HG03045 (cell line): ENCODE measurements at regions not wholly inside any gene's neighbourhood (a gene's known extent, or its start where the extent isn't known, plus 50 kb on each side); places are given as distances from the start of the nearest gene placed in this dataset.
"Not testable (repeated sequence)": the region's sequence is repeated elsewhere in the genome, so short reads cannot be mapped to it uniquely, and the experiment has no call there.

ENCODE experiments used
- ATAC-seq: cut with Tn5 transposase; IDR thresholded peaks from one replicate; pipeline ENCODE4 v1.9.1; 2021; ENCODE audit warnings: mild to moderate bottlenecking, moderate library complexity; ENCODE audit not compliant: unreplicated experiment

DNA sequence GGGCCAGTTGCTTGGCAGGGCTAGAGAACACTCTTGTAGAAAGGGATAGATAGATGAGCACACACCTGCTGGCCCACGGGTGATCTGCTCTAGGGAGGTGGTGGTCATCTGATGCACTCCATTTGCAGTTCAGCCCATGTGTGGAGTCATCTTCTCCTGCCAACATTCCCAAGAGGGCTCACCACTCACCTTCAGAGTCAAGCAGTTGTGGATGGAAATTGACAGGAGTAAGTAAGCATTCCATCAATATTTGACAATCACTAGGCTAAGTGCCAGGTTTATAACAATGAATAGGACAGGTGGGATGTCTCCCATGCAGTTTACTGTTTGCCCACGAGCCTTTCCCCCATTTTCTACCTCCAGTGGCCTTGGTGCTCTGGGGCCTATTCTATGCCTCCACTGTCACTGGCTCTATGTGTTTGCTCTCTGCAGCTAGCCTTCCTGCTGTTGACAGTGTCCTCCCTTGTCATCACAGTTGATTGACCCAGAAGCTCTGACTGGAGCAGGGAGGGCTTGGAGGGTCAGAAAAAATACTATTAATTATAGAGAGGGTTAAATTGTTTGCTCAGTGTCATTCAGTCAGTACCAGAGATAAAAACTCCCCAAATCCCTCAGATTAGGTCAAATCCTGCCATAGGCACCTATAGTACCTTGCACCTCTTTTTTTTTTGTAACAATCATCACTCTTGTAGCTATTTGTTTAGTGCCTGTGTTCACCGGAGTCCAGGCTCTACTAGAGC is 134.6 kb upstream of the PZP start:
- no peak for ATAC-seq

DNA sequence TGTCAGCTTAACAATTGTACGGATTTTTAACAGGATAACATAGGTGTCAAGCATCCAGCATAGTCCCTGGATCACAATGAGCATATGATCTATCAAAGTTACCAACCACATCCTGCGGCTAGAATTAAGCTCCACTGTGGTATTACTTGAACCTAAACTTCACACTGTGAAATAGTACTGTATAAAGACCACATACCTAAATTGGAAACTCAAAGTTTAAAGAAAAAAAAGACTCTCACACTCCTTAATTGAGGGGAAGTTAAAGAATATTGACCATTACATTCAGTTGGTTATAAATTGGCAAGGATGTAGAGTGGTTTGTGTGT is 133.0 kb upstream of the PZP start:
- no peak for ATAC-seq

DNA sequence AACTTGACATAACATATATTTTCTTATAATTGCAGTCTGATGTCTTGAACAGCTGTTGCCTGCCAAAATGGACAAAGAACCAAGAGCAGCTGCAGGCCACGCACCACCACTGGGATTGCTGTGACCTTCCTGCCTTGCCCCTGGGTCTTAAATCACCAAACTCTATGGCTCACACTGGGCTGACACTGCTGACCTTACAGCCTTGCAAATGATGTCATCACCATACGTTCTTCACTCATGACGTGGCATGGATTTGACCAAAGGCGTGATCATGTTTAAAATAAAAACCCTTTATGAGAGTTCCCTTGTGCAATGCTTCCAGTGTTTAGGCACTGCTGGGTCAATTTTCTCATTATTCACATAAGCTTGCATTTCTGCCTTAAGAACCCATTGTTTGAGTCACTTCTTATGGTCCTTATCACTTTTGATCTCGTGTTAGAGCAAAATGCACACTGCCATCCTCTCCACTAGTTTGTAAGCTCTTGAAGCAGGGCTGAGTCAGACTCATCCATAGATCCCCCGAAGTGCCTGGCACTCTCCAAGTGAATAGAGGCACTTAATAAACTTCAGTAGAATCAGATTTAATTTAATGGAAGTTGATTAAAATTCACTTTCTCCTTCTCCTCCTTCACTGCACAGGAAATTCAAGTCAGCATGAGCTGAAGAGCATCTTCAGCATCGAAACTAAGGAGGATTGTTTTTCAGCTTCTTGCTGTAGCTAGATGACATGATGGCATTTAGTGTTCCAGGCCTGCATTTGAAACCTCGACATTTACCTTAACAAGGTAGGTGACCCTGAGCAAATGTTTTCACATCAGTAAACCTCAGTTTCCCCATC is 132.4 kb upstream of the PZP start:
- no peak for ATAC-seq

DNA sequence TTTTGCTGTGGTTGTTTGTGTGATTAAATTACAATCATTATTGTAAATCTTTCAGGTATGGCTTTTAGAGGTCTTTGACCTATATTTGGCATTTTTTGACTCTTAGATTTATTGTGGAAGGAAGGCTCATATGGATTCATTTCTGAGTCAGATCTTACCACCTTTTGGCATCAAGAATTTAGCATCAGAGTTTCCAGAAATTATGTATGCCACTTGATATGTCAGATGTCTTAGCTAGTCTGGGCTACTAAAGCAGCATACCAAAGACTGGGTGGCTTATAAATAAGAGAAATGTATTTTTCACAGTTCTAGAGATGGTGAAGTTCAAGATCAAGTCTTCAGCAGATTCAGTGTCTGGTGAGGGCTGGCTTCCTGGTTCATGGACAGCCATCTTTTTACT is 129.5 kb upstream of the PZP start:
- ATAC-seq: no peak

DNA sequence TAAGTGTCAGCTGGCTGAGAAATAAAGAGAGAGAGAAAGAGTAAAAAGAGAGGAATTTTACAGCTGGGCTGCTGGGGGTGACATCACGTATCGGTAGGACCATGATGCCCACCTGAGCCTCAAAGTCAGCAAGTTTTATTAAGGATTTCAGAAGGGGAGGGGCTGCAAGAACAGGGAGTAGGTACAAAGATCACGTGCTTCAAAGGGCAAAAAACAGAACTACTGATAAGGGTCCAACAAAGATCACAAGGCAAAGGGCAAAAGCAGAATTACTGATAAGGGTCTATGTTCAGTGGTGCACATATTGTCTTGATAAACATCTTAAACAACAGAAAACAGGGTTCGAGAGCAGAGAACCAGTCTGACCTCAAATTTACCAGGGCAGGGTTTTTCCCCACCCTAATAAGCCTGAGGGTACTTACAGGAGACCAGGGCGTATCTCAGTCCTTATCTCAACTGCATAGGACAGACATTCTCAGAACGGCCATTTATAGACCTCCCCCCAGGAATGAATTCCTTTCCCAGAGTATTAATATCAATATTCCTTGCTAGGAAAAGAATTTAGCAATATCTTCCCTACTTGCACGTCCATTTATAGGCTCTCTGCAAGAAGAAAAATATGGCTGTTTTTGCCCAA is 128.3 kb upstream of the PZP start:
- ATAC-seq: not testable (repeated sequence)

DNA sequence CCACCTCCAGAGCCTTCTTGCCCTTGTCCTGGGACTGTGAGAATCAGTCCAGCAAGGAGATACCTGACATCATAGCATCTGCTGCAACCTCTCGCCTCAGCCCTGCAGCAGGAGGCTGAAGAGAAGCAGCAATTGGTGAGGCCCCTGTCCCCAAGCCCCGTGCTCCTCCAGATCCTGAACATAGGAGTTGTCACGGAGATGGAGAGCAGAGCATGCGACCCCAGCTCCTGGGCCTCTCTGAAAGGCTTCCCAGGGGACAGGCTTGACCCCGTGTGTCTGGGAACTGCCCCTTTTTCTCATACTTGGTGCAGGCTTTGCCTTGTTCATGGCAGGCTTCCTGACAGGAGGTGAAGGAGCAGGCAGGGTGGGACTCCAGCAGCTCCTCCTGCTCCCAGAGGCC is 127.7 kb upstream of the PZP start:
- ATAC-seq: no peak

DNA sequence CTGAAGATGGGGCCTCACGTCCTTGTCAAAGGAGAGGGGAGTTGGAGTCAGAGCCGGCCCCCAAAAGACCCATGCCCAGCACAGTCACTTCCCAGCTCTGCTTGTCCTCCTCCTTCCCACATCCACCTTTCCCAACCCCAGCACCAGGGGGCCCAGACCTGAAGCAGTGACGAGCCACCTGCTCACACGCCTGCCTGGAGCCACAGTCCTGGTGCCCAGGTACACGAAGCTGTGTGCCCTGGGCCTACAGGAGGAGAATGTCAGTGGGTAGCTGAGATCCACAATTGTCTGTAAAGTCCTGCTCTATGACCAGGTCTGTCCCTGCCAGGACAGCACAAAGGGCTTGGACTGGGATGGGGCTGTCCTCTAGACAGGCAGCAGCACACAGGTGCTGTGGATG is 126.8 kb upstream of the PZP start:
- ATAC-seq: no peak

DNA sequence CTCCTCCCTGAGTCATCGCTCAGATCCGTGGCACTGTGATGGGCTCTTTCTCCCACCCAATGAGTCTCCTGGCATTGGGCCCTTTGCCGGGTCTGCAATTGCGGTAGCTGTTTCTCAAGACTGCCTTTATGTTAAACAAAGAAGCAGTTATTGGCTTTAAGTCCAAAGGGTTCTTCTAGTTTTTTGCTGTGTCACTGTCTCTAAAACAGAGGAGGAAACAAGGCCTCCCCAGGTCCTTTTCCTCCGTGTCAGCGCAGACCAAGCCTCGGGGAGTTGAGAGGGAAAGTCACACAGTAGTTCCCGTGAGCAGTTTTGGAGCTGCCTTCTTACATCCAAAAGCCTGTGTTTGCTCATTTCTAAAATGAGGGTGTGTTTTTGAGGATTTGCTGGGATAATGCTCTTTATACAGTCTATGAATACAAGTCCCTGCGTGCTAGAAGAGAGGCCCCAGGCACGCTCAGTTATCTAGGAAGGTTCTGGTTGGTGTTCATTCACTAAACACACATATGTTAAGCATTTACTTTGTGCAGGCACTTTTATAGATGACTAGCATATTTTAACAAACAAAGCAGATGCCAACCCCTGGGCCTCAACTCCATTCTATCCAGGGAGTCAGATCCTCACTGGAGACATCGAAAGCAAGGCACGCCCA is 126.0 kb upstream of the PZP start:
- no peak for ATAC-seq

DNA sequence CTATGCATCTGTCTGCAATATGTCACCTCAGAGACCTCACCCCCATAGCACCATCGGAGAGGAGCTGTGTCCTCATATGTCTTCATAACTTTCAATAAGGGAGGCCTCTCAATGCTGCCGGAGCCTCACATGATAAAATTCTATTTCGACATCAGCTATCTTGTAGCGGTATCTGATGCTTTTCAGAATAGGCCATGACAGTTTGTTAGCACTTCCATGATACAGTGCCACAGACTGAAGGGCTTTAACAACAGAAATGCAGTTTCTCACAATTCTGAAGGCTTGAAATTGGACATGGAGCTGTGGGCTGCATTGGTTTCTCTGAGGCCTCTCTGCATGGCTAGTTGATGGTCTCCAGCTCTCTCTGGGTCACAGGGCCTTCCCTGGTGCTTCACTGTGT is 125.0 kb upstream of the PZP start:
- ATAC-seq: no peak

DNA sequence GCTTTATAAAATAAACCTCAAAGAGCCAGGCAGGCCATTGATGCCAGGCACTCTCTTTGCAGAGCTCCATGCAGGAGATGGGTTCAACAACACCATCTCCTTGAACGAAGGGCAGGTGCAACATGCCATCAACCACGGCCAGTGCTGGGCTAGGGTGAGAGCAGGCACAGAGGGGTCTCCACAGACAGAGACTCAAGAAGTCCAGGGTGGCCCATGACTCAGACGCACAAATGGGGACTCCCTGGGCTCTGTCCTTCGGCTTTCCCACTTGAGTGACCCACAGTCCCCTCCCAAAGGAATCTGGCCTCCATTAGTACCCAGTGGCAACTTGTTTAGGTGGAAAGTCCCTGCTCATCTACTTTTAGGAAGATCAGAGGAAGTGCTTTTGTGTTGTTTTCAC is 124.4 kb upstream of the PZP start:
- ATAC-seq: no peak

DNA sequence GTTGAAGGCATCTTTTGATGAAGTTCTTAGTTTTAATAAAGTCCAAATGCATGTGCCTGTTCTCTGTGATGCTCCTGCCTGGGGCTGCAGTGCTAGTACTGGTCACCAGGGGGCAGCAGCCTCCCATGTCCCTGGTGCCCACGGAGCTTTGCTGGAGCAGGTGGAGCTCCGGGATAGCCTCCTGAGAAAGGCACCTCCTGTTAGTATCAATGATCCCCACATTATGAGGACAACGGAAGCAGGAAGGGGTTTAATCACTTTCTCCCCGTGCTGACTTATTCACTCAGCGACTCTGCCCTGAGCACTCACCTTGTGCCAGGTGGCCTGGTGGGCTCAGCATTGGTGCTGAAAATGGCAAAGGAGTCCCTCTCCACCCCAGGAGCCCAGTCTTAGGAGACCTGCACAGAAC is 123.0 kb upstream of the PZP start:
- ATAC-seq: no peak

DNA sequence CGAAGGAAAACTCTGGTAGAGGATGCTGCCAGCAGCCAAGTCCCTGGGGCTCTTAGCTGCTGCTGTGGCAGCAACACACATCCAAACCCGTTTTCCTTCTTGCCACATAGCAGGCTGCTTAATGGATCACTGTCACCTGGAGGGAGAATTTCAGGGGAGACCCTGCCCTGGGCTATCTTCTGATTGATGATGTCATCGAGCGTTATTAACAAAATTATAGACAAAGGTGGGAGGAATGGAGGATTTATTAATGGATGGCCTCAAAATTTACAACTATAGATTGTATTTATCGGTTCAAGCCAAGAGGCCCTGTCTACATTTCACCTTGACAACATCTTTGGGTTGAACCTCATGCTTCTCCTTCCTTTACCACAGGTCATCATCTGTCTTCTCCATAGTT is 120.8 kb upstream of the PZP start:
- no peak for ATAC-seq

DNA sequence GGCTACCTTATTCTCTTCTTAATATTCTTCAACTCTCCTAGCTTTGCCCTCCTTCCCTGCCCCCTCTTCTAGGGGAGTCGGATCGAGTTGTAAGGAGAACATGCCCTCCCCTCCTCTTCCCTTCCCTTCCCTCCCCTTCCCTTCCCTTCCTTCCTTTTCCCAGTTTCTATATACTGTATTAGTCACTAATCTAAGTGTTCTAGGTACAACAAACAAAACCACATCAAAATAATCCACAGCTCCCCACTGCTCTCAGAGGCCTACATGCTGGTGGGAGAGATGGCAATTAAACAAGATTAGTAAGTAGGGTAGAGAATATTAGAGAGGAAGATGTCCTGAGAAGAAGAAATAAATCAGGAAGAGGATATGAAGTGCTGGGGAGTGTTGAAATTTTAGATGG is 119.9 kb upstream of the PZP start:
- no peak for ATAC-seq

DNA sequence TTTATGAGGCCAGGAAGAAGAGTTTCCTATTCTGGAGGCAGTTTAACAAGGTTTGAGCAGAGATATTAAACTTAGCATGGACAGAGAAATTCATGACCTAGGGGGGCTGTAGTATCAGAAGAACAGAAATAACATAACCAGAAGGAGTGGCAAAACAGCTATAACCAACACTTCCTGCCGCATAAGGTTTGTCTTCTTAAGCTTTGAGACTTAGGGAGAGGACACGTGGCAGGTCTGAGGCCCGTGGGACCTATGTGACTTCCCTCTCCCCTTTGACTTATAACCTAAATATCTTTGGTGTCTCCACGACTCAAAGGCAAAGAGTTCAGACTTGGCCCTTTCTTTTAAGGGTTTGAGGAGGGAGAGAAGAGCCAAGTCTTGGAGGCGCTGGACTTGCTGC is 119.1 kb upstream of the PZP start:
- ATAC-seq: no peak

DNA sequence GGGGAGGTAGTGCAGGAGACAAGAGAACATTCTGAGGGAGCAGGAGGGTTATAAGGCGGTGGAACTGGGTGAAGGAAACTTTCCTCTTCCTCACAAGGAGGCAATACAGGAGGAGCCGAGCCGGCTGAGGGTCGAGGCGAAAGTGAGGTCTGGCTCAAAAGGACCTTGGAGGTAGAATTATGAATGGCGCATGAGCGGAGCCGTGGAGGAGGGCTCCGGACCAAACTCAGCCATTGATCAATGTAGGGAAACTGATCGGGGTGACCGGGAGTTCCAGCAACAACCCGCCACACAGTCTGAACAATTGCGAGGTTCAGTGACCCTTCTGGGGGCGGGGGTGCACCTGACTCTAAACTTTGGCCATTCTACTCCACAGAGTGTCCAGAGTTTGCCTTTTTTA is 118.7 kb upstream of the PZP start:
- not testable (repeated sequence) for ATAC-seq

DNA sequence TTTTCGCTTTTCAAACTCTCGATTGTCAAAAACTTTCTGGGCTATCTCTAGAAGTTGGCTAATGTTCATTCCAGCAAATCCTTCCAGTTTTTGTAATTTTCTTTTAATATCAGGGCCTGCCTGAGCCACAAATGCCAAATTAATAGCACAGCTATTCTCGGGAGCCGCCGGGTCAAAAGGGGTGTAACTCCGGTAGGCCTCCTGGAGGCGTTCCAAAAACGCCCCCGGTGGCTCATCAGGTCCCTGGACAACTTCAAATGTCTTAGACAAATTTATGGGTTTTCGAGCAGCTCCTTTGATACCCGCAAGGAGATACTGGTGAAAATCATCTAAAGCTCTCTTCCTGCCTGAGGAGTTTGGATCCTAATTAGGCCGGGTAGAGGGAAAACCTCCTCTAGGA is 117.9 kb upstream of the PZP start:
- ATAC-seq: no peak

DNA sequence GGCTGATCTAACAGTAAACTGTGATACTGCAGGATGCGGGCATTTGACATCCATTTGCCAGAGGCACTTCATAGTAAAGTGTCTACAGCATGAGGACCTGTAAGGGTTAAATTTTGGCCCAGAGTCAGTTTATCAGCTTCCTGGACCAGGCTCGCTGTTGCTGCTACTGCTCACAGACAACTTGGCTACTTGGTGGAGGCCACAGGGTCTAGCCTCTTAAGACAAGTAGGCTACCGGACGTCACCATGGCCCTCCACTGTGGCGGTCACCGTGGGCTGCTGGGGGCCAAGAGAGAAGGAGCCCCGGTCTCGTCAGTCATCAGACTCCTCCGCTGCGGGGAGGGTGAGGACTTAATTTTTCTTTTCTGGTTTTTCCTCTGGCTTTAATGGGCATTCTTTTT is 117.3 kb upstream of the PZP start:
- no peak for ATAC-seq

DNA sequence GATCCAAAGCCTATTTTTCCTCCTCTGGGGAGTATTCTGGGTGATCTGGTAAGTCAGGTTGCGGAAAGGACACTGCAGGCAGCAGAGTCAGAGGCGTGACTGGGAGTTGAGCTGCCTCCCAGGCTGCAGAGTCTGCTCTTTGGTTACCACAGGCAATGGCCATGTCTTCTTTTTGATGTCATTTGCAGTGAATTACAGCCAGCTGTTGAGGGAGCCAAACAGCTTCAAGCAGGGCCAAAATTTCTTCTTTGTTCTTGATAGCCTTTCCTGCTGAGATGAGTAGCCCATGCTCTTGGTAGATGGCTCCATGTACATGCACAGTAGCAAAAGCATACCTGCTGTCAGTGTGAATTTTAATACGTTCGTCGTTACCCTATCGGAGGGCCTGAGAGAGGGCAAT is 116.6 kb upstream of the PZP start:
- ATAC-seq: no peak

DNA sequence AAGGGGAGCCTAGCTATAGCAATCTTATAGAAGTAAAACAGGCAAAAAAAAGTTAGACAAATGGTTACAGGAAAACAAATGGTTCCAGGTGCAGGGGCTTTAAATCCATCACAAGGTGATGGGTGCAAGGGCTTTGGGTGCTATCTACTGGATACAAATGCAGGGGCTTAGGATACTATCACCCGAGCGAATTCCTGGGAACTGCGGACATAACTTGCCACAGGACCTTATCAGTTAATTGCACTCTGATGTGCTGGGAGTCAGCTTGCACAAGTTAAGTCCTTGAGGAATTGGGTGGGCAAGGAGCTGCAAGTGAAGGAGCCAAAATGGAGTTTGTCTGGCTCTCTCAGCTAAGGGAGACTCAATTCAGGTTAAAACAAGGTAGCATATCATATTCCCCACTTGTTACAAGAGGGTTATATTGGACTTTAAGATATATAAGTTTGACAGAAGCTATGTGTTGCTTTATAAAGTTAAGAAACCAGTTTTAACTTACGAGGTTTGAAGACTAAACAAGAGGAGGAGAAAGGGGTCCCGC is 115.0 kb upstream of the PZP start:
- no peak for ATAC-seq

DNA sequence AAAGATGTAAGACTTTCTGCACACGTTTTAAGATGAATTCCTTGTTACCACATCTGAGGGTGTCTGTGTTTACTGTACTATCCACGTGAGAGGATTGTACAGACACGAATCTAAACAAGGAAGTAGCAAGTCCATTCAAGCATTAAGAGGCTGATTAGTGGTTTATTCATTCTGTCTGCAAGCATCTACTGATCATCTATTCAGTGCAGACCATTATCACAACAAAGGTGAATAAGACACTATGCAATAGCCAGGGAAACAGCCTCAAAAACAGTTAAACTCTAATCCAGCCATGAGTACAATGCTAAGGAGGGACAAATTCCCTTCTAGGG is 111.6 kb upstream of the PZP start:
- ATAC-seq: no peak

DNA sequence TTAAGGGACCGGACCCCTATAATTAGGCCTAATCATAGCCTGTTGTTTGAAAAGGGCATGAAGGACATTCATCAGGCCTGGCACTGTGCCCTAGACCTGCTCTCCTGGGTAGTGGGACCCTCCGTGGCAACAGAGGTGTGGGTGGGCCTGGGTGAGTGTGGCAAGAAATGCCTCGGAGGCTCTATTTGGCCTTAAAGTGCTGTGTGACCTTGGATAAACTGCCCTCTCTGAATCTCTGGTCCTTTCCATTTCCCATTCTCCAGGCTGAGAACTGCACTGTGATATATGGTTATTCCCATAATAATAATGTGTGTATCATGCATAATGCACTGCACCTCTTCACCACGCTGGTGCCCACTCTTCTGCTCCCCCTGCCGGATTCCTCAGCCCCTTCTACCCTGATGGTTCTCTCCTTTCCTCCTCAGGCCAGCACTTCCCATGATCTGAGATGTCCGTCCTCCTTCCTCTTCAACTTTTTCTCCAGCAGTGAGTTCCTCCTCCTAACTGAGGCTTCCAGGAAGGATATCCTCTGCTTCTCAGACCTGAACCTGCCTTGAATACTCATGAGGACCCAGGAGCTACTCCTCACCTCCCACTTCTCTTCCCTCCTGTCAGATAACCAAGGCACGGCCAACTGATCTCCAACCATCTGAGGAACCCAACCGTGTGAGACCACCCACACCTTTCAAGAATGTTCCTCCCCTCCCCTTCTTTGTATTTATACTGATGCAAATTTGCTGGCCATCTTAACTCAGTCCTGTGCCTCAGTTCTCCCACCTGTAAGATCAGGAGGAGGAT is 111.0 kb upstream of the PZP start:
- ATAC-seq: no peak
